GM19438 (cell line): ENCODE measurements at regions not wholly inside any gene's neighbourhood (a gene's known extent, or its start where the extent isn't known, plus 50 kb on each side); places are given as distances from the start of the nearest gene placed in this dataset.
"Not testable (repeated sequence)": the region's sequence is repeated elsewhere in the genome, so short reads cannot be mapped to it uniquely, and the experiment has no call there.

ENCODE experiments used
- ATAC-seq: cut with Tn5 transposase; IDR thresholded peaks from one replicate; pipeline ENCODE4 v1.9.1; 2021; ENCODE audit warnings: low read depth; ENCODE audit not compliant: unreplicated experiment

DNA sequence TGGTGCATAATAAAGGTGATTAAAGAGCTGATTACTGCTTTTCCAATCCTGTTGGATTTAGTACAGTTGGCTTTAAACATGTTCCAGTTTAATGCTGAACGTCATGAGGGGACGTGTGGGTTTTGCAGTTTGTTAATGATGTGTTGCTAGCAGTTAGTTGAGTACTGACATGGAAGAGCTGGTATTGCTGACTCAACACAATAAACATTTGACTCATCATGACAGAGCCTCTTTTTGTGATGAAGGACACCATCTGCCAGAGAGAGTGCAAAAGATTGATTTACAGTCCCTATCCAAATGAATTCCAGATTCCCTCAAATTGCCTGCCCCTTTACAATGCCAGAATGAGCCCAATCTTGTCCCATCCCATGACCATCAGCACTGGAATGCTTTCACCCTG, 346.2 kb upstream of the PRICKLE1 start:
- ATAC-seq = no peak

DNA sequence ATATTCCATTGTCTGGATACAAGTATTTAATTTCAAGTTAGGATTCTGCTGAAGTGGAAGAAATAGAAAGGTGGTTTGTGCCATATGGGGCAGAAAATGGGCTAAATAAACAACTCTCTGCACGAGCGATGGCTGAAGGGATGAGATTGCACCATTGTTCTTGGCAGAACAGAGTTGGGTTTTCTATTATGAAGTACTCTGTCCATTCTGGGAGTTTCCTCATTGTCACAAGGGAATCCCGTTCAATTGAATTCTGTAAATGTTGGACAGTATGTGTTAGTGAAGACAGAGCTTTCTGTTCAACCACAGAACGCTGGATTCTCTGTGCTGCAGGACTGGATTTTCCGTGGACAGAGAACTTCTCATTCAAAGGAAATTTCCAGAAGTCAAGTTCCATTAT, 345.5 kb upstream of the PRICKLE1 start:
- ATAC-seq = no peak

DNA sequence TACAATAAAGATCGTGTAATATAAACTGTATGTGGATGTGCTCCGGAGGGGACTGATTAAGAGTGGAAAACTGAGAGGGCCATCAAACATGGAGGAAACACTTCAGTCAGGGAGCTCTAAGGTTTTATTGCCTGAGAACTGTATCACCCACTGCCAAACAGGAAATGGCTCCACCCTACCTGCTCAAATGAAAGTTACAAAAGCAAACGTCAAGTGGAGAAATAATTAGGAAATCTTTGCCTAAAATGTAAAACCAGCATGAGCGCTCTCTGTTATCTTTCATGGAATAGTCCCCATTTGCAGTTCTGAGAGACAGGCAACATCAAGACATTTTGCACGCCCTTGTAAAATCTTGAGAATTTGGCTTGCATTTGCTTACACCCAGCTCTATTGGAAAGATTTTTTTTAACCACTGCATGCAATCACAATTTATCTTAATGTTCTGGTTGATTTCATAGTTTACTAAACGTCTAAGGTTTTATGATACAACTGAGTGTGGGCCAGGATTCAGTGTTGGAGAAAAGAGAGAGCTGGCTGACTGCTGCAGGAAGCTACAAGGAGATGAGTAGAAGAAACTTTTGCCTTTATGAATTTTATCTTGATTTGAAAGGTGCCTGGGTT, 344.0 kb upstream of the PRICKLE1 start:
- ATAC-seq = no peak

DNA sequence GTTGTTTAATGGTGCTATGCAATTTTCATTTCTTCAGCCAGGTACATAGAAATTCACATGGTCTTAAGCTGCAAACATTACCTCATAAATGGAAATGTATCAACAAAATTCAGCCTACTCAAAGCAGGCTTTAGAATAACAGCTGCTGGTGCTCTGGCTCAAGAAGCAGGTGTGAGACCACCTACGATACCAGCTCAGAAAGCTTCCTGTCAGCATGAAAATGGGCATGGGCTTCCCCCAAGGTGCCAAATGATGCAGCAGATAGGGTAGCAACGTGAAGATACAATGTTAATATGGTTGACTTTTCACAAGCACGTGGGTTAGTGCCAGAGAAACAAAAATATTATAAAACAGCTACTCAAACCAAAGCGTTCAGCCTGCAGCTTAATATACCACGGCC, 343.4 kb upstream of the PRICKLE1 start:
- ATAC-seq = no peak

DNA sequence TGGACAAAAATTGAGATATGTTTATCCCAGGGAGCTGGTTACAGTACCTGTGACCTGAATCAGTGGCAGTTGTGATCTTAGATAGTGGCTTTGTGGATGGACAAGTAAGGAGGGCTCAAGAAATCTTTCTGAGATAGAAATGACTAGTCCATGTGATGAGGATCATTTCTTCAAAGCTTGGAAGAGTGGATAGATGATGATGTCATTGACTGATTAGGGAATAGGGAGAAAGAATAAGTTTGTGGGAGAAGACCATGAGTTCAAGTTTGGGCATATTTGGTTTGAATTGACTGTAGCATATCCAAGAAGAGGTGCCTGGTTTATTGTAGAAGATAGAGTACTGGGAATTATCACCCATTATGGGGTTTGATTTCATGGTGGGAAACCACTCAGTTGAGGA, 336.7 kb upstream of the PRICKLE1 start:
- no peak for ATAC-seq

DNA sequence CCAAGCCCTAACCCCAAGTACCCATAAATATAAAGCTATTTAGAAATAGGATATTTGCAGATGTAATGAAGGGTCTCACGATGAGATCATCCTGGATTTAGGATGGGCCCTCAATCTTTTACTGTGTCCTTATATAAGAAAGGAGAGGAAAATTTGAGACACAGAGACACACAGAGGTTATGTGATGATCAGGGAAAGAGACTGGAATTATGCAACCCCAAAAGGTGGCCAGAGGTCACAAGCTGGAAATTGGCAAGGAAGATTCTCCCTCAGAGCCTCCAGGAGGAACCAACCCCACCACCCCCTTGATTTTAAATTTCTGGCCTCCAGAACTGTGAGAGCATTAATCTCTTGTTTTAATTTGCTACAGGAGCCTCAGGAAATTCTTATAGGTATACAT, 334.9 kb upstream of the PRICKLE1 start:
- no peak for ATAC-seq

DNA sequence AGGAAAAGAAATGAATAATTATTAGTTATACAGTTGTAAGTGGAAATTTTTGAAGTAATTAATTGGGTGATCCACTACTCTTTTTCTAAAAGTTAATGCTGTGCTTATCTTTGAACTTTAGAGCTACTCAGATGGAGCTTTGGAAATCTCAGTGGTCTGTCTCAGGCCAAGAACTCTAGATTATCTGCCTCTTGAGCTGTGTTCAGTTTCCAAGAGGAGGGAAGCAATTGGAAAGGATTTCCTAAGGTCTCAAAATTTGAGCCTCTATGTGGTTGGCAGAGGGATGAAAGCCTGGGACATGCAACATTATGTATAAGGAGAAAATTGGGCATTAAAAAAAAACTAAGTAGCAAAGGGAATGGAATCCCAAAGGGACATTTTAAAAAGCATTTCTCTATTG, 334.0 kb upstream of the PRICKLE1 start:
- ATAC-seq = no peak

DNA sequence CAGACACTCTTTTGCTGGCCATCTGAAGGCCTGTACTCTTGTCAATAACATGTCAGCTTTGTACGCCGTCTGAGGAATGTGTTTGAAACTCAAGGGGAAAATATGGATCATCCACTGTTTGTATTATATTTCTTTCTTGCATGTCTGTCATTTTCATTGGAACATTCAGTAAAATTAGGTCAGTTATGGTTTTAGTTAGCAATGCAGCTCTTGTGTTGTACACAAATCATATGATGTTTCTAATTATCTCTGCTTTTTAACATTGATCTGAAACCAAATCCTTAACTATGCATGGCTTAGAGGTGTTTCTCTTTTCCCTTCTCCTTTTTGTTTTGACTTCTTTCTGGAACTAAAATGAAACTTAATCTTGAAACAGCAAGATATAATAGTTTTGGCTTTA, 333.6 kb upstream of the PRICKLE1 start:
- ATAC-seq = no peak

DNA sequence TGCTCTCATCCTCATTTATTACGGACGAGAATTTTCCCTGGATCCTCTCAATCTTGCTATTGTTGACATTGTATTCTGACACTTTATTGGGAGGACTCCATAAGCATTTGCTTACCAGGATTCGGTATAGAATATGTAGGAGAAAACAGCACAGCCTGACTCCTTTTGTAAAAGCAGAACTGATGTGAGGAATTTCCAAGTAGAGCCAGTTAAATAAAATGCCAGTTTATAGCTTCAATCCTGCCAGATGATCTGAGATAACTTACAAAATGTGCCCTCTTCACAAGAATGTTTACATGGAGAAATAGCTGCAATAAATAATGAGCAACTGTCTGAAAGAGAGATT, 332.9 kb upstream of the PRICKLE1 start:
- no peak for ATAC-seq

DNA sequence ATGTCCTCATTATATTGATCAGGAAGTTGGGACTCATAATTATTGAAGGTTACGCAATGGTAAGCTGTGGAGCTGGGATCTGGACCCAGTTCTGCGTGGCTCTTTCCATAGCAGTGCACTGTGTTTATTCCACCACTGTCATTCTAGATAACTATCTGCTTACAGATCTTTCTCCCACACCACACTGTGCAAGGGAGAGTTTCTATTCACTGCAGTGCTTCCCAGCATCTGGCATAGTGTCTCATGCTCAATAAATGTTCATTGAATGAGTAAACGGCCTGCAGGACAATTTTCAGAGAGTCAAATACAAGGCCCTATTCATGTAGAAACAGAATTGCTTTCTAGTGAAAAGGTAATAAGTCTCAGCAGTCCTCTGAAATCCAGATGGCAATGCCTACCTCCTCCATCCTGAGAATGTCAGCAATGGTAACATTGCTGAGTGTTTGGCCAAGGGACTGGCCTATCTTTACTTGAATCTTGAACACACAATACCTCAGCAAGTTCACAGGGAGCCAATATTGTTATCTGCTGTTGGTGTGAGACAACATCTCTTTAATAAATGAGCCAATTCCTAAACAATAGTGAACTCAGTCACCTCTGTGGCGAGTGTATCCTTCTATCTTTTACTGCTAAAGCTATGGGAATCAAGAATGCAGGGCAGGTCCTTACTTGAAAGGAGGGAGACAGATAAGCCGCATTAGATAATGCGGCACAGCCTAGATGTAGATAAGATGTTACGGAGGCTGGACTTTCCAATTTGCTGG, 332.4 kb upstream of the PRICKLE1 start:
- no peak for ATAC-seq

DNA sequence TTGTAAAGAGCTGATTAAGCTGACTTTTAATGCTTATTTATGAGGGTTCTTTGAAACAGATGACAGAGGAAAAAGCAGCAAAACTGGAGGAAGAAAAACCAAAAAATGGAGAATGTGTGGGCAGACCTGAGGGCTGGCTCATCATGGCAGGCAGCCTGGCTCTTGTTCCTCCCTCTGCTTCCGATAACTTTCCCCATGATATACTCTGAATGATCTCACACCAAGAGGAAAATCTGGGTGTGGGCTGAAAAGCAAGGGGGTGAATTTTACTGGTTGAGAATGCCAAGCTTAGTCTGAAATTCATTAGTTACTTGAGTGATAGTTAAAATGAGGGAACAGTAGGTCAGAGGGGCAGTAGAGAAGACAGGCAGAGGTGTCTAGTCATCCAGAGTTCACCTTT, 330.1 kb upstream of the PRICKLE1 start:
- no peak for ATAC-seq

DNA sequence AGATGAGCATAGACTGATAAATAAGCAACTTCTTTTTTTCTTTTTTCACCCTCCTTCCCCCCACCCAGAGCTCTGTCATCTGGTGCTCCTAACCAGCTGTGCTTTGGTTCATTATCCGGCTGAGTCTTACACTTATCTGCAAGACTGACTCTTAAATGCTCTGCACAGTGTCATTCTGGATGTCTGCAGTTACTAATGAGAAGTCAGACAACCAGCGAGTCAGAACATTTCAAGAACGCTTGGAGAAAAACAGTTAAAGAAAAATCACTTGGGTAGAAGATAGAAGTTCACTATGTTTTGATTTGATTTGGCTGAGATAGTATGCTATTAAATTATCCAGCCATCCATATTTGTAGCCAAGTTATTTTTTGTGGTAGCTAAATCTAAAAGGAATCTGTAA, 328.9 kb upstream of the PRICKLE1 start:
- no peak for ATAC-seq

DNA sequence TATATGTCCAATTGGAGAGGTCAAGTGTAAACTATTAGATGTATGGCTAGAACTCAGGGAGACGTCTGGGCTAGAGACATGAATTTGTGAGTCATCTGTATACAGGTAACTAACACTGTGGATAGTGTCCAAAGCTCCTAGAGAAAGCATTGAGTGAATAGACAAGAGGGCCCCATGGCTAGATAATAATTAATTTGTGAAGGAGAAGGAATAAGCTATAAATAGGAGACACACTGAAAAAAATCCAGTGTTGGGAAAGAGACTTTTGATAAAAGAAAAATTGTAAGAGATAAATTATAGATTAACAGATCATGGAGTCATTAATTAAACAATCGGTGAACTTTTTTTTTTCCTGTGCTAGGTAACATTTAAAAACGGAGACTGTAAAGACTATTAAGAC, 326.6 kb upstream of the PRICKLE1 start:
- ATAC-seq = no peak

DNA sequence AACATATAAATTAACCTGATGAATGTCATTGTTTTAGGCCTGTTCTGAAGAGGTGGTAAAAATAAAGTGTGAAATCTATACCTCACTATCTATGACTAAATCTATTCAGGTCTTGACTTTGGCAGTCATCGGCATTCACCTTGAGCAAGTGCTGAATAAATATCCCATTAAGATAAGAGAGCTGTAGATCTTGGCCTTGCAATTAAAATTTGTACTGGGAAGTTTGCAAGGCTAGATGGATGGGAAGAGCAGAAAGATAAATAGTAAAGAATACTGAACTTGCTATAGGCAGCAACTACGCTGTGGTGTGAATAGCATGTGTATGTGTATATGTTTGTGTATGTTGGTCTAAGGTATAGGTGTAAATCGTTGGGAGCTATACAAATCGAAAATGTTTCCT, 325.9 kb upstream of the PRICKLE1 start:
- ATAC-seq = no peak

DNA sequence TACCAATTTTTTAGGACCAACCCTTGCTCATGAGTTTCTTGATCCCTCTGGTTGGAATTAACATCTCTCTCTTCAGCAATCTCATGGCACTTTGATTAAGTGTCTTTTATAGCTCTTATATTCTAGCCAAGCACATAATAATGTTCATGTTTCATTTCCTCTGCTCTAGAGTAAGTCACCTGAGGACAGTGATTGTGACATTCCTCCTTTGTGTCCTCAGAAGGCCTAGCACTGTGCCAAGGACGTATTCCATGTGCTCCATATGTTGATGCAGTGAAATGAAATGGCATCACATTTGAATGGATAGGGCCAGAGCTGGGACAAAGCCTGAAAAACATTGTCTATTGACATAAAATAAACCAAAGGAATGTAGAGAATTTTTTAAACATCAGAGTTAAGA, 322.8 kb upstream of the PRICKLE1 start:
- ATAC-seq = no peak

DNA sequence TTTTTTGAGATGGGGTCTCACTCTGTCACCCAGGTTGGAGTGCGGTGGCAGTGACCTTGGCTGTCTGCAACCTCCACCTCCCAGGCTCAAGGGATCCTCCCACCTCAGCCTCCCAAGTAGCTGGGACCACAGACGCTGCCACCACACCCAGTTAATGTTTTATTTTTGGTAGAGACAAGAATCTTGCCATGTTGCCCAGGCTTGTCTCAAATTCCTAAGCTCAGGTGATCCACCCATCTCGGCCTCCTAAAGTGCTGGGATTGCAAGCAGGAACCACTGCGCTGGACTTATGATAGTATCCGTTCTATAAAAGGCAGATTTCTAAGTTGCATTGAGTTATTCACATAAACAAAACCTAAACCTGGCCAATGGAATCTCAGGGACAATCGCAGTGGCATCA, 321.1 kb upstream of the PRICKLE1 start:
- no peak for ATAC-seq

DNA sequence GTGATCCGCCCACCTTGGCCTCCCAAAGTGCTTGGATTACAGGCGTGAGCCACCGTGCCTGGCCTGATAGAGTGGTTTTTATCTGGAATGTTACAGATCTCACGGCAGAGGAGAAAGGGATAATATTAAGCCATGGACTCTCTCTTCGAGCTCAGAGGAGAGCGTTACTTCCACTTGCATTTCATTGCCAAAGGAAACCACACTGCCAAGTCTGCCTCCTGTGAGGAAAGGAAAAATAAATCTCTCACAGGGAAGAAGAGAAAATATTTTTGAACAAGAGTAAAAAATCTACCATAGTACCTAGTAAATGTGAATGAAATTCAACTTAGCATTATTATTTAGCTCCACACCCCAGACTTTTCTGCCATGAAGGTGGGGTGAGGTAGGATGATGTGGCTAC, 319.2 kb upstream of the PRICKLE1 start:
- no peak for ATAC-seq

DNA sequence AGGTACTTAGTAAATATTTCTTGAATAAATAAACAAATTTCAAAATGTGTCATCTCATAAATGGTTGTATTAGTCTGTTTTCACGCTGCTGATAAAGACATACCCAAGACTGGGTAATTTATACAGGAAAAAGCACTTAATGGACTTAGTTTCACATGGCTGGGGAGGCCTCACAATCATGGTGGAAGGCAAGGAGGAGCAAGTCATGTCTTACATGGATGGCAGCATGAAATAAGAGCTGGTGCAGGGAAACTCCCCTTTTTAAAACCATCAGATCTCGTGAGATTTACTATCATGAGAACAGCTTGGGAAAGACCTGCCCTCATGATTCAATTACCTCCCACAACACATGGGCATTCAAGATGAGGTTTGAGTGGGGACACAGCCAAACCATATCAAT, 317.3 kb upstream of the PRICKLE1 start:
- not testable (repeated sequence) for ATAC-seq

DNA sequence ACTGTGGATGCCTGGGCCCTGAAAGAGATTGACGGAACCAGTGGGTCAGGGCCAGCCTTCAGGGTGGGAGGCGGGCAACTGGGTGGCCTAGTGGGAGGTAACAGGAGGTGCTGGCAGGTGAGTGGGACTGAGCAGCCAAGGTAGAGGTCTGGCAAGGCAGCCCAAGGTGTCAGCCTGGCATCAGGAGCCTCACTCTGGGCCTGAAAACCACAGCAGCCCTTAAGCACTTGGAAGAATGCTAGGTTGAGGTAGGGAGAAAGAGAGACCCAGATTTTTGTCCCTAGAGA, 315.8 kb upstream of the PRICKLE1 start:
- no peak for ATAC-seq

DNA sequence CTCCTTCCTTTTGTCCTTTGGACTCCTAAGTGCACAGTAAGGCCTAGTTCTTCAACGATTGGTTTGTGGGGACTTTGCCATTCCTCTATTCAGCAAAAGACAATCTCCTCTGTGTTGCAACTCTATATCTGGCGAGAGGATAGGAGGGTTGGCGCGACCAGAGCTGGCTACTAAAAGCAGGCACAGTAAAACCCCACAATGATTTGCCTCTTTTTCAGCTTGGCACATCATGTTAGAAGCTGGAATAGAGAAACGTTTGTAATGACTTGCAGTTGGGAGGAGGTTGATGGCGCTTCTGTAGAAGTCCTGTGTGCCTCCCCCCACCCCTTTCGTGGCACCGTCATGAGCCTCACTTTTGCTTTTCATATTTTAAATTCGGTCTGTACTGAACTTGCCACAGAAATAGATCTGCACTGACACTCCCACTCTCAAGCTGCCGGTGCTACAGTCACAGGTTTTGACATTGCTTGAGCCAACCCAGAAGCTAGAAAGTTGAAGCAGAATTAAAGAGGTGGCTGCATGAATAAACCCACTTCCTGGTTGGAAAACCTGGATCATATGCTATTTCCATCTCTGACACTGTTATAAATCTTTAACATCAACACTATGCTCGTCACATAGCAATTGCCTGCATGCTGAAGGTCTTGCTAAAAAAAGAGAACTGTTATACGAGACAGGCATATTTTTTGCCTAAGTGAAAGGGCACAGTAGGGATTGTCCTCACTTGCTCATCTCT, 315.3 kb upstream of the PRICKLE1 start:
- no peak for ATAC-seq

DNA sequence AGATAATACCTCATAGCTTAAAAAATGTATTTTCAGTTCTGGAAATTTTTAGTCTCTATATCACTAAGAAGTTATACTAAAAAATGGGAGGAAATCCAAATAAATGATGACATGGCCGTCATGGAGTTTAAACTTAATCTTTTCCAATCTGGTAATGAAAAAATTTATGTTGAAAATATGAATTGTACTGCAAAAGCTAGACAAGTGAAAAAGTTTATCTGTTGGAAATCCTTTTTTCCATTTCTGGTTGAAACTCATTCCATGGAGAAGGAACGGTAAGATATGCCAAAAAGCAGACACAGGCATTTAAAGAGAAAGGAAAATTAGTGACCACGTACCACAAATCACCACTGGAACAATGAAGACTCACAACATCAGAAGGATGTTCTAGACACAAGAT, 314.2 kb upstream of the PRICKLE1 start:
- ATAC-seq = no peak

DNA sequence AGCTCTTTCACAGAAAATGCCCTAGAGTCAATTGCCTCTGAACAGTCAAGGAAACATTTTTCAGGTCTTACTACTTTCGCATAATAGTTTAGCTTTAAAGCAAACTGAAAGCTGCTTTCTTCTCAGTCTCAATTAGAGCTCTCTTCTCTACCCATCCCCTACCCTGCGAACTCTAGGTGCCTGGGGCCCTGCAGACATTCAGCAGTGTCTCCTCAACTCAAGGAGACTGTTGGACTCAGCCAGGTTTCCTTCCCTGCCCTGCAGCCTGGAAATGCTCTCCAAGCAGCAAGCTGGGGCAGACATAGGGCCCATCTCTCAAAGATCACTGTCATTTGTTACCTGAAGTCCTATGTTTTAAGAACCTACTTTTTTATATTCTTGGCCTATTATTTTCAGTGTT, 312.5 kb upstream of the PRICKLE1 start:
- ATAC-seq = no peak
